Panc1 (cell line): ENCODE measurements at regions not wholly inside any gene's neighbourhood (a gene's known extent, or its start where the extent isn't known, plus 50 kb on each side); places are given as distances from the start of the nearest gene placed in this dataset.

Experiments used
- POLR2AphosphoS5 ChIP-seq: IDR thresholded peaks from 2 replicates; pipeline ENCODE4 v1.6.1; 2012; ENCODE audit warnings: mild to moderate bottlenecking, low read depth, low read length, moderate library complexity
- TF ChIP-seq, protein P1 (sequence below): fragments of 450-650 bp; IDR thresholded peaks from 2 replicates; pipeline ENCODE4 v1.5.1; 2017; ENCODE audit warnings: mild to moderate bottlenecking
- TF ChIP-seq, protein P2 (sequence below), 2 experiments: IDR thresholded peaks; 2 replicates each; pipeline ENCODE4 v1.6.1; 2011 to 2012; ENCODE audit warnings: low read depth in 2 of 2, control low read depth in 1 of 2, low read length in 1 of 2, mild to moderate bottlenecking in 1 of 2, moderate library complexity in 1 of 2; ENCODE audit not compliant: insufficient read depth in 1 of 2

DNA sequence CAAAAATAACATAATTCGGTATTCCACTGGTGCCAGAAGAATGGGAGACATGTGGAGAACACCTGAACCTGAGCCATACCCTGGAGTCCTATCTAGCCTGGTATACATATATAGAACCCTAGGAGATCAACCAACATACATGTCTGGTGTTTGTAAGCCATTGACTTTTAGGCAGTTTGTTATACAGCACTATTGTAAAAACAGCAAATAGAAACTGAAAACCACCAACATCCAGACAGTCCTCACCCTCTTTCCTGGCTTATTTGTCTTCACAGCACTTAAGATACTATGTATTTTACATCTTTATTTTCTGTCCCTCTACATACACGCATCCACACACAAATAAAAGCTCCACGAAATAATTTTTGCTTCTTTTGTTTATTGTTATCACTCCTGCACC, 404.2 kb upstream of the PMFBP1 start:
- TF ChIP-seq, protein P1, sequence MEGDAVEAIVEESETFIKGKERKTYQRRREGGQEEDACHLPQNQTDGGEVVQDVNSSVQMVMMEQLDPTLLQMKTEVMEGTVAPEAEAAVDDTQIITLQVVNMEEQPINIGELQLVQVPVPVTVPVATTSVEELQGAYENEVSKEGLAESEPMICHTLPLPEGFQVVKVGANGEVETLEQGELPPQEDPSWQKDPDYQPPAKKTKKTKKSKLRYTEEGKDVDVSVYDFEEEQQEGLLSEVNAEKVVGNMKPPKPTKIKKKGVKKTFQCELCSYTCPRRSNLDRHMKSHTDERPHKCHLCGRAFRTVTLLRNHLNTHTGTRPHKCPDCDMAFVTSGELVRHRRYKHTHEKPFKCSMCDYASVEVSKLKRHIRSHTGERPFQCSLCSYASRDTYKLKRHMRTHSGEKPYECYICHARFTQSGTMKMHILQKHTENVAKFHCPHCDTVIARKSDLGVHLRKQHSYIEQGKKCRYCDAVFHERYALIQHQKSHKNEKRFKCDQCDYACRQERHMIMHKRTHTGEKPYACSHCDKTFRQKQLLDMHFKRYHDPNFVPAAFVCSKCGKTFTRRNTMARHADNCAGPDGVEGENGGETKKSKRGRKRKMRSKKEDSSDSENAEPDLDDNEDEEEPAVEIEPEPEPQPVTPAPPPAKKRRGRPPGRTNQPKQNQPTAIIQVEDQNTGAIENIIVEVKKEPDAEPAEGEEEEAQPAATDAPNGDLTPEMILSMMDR = no peak
- TF ChIP-seq, protein P2, sequence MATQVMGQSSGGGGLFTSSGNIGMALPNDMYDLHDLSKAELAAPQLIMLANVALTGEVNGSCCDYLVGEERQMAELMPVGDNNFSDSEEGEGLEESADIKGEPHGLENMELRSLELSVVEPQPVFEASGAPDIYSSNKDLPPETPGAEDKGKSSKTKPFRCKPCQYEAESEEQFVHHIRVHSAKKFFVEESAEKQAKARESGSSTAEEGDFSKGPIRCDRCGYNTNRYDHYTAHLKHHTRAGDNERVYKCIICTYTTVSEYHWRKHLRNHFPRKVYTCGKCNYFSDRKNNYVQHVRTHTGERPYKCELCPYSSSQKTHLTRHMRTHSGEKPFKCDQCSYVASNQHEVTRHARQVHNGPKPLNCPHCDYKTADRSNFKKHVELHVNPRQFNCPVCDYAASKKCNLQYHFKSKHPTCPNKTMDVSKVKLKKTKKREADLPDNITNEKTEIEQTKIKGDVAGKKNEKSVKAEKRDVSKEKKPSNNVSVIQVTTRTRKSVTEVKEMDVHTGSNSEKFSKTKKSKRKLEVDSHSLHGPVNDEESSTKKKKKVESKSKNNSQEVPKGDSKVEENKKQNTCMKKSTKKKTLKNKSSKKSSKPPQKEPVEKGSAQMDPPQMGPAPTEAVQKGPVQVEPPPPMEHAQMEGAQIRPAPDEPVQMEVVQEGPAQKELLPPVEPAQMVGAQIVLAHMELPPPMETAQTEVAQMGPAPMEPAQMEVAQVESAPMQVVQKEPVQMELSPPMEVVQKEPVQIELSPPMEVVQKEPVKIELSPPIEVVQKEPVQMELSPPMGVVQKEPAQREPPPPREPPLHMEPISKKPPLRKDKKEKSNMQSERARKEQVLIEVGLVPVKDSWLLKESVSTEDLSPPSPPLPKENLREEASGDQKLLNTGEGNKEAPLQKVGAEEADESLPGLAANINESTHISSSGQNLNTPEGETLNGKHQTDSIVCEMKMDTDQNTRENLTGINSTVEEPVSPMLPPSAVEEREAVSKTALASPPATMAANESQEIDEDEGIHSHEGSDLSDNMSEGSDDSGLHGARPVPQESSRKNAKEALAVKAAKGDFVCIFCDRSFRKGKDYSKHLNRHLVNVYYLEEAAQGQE (IDR thresholded peaks at IDR 0.05; ENCODE audit: insufficient read depth in 1 of 2, low read depth in 2 of 2, low read length in 1 of 2) = no peak
- TF ChIP-seq POLR2AphosphoS5 = no peak
